ENCODE measurements at regions not wholly inside any gene's neighbourhood (a gene's known extent, or its start where the extent isn't known, plus 50 kb on each side); places are given as distances from the start of the nearest gene placed in this dataset.

DNA sequence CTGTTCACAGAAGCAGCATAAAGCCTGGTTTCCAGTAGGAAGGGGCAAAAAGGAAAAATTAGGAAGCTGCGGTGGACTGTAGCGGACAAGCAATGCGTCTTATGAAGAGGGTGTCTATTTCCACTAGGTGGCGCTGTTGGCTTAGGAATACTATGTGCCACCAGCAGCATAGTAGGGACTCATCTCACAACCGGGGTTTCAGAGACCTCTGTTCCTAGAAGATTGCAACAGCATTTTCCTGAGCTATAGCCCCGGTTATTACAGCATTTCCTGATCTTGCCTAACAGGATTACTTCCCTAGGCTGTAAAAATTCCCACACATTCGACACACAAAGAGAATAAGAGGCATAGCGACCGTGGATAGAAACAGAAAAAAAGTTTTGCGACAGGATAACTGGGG is 683.0 kb downstream of the TBL1XR1 start:
- TF ChIP-seq, protein P1, sequence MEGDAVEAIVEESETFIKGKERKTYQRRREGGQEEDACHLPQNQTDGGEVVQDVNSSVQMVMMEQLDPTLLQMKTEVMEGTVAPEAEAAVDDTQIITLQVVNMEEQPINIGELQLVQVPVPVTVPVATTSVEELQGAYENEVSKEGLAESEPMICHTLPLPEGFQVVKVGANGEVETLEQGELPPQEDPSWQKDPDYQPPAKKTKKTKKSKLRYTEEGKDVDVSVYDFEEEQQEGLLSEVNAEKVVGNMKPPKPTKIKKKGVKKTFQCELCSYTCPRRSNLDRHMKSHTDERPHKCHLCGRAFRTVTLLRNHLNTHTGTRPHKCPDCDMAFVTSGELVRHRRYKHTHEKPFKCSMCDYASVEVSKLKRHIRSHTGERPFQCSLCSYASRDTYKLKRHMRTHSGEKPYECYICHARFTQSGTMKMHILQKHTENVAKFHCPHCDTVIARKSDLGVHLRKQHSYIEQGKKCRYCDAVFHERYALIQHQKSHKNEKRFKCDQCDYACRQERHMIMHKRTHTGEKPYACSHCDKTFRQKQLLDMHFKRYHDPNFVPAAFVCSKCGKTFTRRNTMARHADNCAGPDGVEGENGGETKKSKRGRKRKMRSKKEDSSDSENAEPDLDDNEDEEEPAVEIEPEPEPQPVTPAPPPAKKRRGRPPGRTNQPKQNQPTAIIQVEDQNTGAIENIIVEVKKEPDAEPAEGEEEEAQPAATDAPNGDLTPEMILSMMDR (IDR thresholded peaks at IDR 0.05): peak in 1 of 3 donors; percentile 19
- no peak for TF ChIP-seq POLR2A (IDR thresholded peaks at IDR 0.05)

All from lower leg skin (tissue), 3 donors.